Left lung (tissue), 4 donors: ENCODE measurements at regions not wholly inside any gene's neighbourhood (a gene's known extent, or its start where the extent isn't known, plus 50 kb on each side); places are given as distances from the start of the nearest gene placed in this dataset.
"Not testable (repeated sequence)": the region's sequence is repeated elsewhere in the genome, so short reads cannot be mapped to it uniquely, and the experiment has no call there.

Experiments
- ATAC-seq: fragments of 200-7000 bp; cut with Tn5 transposase; one replicate; pipeline ENCODE4 v1.9.1; 2020; ENCODE audit warnings: moderate library complexity
- DNase-seq, 4 donors: peaks; one replicate each; pipeline ENCODE4 v3.0.0-alpha.2; 2013 to 2020
- H3K27ac ChIP-seq, 2 donors: fragments of 200-600 bp; sonication (generic) in 1 of 2; one replicate each; pipeline versions ENCODE4 v1.5.0 to v1.8.0; 2020 to 2021
- H3K27me3 ChIP-seq, 2 donors: fragments of 200-600 bp; sonication (generic) in 1 of 2; one replicate each; pipeline versions ENCODE4 v1.5.0 to v1.8.0; 2020 to 2021
- H3K36me3 ChIP-seq, 2 donors: fragments of 200-600 bp; sonication (generic) in 1 of 2; one replicate each; pipeline versions ENCODE4 v1.5.0 to v1.8.0; 2020 to 2021
- H3K4me1 ChIP-seq, 2 donors: fragments of 200-600 bp; one replicate each; pipeline ENCODE4 v1.8.0; 2021
- H3K4me3 ChIP-seq, 2 donors: fragments of 200-600 bp; sonication (generic) in 1 of 2; one replicate each; pipeline versions ENCODE4 v1.5.0 to v1.8.0; 2020 to 2021; ENCODE audit warnings: mild to moderate bottlenecking in 1 of 2
- H3K9me3 ChIP-seq, 2 donors: fragments of 200-600 bp; sonication (generic) in 1 of 2; one replicate each; pipeline versions ENCODE4 v1.5.0 to v1.8.0; 2020 to 2021
- intact Hi-C, 2 donors: fragments of 100-400 bp; cut with DNase I; formaldehyde crosslinking; loops; one replicate each; pipeline versions ENCODE4 v1.11.2 to v1.14.2; 2022
- TF ChIP-seq, protein P1 (sequence below), 2 donors: fragments of 200-600 bp; sonication (generic) in 1 of 2; IDR thresholded peaks; one replicate each; pipeline versions ENCODE4 v1.5.0 to v1.8.0; 2021; ENCODE audit warnings: antibody characterized with exemption in 2 of 2
- donor health status: DM: no; HTN: yes; CAD: no.
- donor health status: DM: no; HTN: no; CAD: no.

- H3K36me3 ChIP-seq, result no peaks in the 10 kb centered on the region
- no peak overlapping the region for H3K4me3 ChIP-seq
- no peak for ATAC-seq
- no peaks in the 10 kb centered on the region for H3K27me3 ChIP-seq
- TF ChIP-seq, protein P1, sequence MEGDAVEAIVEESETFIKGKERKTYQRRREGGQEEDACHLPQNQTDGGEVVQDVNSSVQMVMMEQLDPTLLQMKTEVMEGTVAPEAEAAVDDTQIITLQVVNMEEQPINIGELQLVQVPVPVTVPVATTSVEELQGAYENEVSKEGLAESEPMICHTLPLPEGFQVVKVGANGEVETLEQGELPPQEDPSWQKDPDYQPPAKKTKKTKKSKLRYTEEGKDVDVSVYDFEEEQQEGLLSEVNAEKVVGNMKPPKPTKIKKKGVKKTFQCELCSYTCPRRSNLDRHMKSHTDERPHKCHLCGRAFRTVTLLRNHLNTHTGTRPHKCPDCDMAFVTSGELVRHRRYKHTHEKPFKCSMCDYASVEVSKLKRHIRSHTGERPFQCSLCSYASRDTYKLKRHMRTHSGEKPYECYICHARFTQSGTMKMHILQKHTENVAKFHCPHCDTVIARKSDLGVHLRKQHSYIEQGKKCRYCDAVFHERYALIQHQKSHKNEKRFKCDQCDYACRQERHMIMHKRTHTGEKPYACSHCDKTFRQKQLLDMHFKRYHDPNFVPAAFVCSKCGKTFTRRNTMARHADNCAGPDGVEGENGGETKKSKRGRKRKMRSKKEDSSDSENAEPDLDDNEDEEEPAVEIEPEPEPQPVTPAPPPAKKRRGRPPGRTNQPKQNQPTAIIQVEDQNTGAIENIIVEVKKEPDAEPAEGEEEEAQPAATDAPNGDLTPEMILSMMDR (IDR thresholded peaks at IDR 0.05), result no peak
- no peaks in the 10 kb centered on the region for H3K9me3 ChIP-seq
- peaks cover 5 to 10% of the 10 kb centered on the region in 2 donors for H3K4me1 ChIP-seq
- intact Hi-C loops, result no loop called here
- peak in 1 of 4 donors; percentile 10 for DNase-seq
- no peak overlapping the region for H3K27ac ChIP-seq
Measured at GRCh38 chr10:22801785-22802184, 87.4 kb upstream of the PIP4K2A start.

GRCh38 chr10:22797796-22798195 lies 83.4 kb upstream of the PIP4K2A start:
- intact Hi-C loops, H3K9me3 ChIP-seq, H3K27me3 ChIP-seq, DNase-seq, H3K4me3 ChIP-seq, H3K36me3 ChIP-seq, ATAC-seq, H3K4me1 ChIP-seq, H3K27ac ChIP-seq: not testable (repeated sequence)

DNA sequence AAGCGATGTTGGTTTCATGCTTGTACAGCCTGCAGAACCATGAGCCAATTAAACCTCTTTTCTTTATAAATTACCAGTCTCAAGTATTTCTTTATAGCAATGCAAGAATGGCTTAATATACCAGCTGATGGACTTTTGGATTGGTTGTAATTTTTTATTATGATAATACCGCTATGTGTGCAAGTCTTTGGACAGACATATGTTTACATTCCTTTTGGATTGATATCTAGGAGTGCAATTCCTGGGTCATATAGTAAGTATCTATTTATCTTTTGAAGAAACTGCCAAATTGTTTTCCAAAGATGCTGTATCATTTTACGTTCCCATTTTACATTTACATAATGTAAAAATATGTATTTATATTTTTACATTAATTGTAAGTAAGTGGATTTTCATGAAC lies 81.2 kb upstream of the PIP4K2A start:
- TF ChIP-seq, protein P1 (IDR thresholded peaks at IDR 0.05), result no peak
- no peak for ATAC-seq
- Histone ChIP-seq H3K27me3 (no peaks in the 10 kb centered on the region), H3K36me3 (no peaks in the 10 kb centered on the region), H3K9me3 (no peaks in the 10 kb centered on the region), H3K4me1 (no peaks in the 10 kb centered on the region), H3K4me3 (no peak overlapping the region), H3K27ac (no peak overlapping the region)
- DNase-seq, result no peak
- intact Hi-C loops, result no loop called here

DNA sequence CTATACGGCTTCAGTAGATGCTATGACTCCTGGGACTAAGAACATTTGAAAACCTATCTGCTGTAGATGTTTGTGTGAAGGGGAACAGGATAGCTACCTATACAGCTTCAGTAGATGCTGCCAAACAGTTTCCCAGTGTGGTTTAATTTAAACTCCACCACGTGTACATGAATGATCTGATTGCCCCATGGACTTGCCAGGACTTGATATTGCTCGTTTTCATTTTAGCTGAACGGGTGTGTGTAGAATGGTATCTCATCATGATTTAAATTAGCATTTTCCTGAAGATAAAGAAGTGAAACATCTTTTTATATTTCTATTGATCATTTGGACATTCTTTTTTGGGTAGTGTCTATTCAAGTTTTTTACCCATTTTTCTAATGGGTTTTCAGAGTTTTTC lies 77.8 kb upstream of the PIP4K2A start:
- Histone ChIP-seq H3K27ac (no peak overlapping the region), H3K36me3 (no peaks in the 10 kb centered on the region), H3K4me3 (no peak overlapping the region), H3K4me1 (no peaks in the 10 kb centered on the region), H3K27me3 (no peaks in the 10 kb centered on the region), H3K9me3 (no peaks in the 10 kb centered on the region)
- ATAC-seq, result no peak
- TF ChIP-seq, protein P1 (IDR thresholded peaks at IDR 0.05), result no peak
- intact Hi-C loops, result no loop called here
- no peak for DNase-seq

- Histone ChIP-seq H3K4me1 (no peaks in the 10 kb centered on the region), H3K9me3 (no peaks in the 10 kb centered on the region), H3K27me3 (no peaks in the 10 kb centered on the region), H3K36me3 (no peaks in the 10 kb centered on the region), H3K4me3 (no peak overlapping the region), H3K27ac (no peak overlapping the region)
- DNase-seq, result no peak
- intact Hi-C loops, result no loop called here
- TF ChIP-seq, protein P1 (IDR thresholded peaks at IDR 0.05), result no peak
- no peak for ATAC-seq
Measured at GRCh38 chr10:22791665-22792064, 77.3 kb upstream of the PIP4K2A start.

DNA sequence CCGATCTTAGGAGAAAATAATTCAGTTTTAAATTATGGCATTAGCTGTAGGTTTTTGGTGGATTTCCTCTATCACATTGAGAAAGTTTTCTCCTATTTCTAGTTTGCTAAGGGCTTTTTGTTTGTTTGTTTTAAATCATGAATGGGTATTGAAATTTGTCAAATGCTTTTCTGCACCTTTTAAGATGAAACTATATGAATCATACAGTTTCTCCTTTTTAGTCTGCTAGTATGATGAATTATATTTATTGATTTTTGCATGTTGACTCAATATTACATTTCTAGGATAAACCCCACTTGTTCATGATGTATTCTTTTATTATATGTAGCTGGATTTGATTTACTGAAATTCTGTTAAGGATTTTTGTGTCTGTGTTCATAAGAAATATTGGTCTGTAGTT lies 70.3 kb upstream of the PIP4K2A start:
- DNase-seq (no peak), ATAC-seq (no peak)
- no peaks in the 10 kb centered on the region for H3K9me3 ChIP-seq
- H3K27ac ChIP-seq, result no peak overlapping the region
- no peaks in the 10 kb centered on the region for H3K36me3 ChIP-seq
- intact Hi-C loops, result no loop called here
- no peak overlapping the region for H3K4me3 ChIP-seq
- no peaks in the 10 kb centered on the region for H3K4me1 ChIP-seq
- peaks cover 0 to 3% of the 10 kb centered on the region in 2 donors for H3K27me3 ChIP-seq
- TF ChIP-seq, protein P1 (IDR thresholded peaks at IDR 0.05), result no peak
